ENCODE measurements at regions not wholly inside any gene's neighbourhood (a gene's known extent, or its start where the extent isn't known, plus 50 kb on each side); places are given as distances from the start of the nearest gene placed in this dataset.
A peak's percentile ranks its signal among the peaks of the same experiment; 100 is the strongest.

DNA sequence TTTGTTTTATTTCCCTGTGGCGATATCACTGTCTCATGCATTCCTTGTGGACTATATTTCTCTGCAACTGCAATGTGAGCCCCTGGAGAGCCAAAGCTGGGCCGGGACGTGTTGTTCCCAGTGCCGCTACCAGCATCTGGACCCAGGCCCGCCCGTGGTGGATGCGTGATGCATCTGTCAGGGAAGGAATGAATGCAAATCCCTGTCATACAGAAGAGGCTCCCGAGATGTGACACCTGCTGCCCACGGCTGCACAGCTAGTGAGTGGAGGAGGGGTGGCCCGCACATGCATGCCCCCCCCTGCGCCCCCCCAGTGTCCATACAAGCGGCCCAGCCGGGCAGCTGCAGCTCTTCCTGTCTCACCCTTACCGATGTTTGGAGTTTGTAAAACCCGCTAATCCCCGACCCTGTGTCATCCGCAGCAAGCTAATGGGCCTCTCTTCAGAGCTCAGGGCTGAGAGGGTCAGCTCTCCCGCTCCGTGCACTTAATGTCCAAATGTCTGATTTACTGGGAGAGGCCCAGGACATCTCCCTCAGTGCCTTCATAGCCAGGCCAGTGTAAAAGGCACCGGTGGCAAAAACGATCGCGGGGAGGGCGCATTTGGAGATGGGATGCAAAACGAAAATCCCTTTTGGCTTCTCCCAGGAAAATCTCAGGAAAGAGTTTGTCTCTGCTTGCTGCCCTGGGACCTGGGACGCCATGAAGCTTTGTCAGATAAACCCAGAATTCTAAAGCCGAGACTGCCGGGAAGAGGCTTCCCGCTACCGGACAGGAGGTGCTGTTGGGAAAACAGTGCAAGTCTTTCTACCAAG lies 91.8 kb downstream of the FOXL1 start:
- Histone ChIP-seq H2BK120ac (ENCODE audit: low read depth, low read length) (peak overlapping the region; percentile 46), H2BK5ac (ENCODE audit: low read depth, low read length, poor library complexity, severe bottlenecking) (no peak overlapping the region)
- DNase-seq, result peak; percentile 81

DNA sequence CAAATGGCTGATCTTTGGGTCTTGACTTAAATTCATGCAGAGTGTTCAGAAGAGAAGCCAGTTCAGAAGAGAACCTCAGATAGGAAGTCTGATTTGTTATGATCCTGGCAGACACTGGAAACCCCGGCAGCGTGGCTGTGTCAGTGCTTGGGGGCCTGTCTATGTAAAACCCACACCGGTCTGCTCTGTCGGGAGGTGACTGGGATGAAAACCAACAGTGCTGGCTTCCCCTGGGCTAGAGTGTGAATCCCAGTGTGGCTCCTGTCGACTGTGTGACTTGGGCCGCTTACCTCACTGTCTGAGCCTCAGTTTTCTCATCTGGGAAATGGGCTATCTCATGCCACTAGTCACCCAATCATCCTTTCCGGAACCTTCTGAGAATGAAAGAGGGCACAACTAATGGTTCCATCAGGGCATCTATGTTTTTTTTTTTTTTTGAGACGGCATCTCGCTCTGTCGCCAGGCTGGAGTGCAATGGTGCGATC lies 92.4 kb downstream of the FOXL1 start:
- H4K91ac ChIP-seq (ENCODE audit: low read length), result peak overlapping the region; percentile 84
- no peak for DNase-seq

More for the DNA sequence above, 91.8 kb downstream of the FOXL1 start:
- Histone ChIP-seq H3K36me3 (ENCODE audit: control insufficient read depth in 1 of 2, insufficient read depth in 2 of 2, low read depth in 1 of 2, low read length in 2 of 2) (no peaks in the 10 kb centered on the region), H4K8ac (ENCODE audit: low read length) (peak overlapping the region; percentile 12), H2AFZ (ENCODE audit: low read depth, low read length) (no peak overlapping the region), H3K9ac (ENCODE audit: low read length) (no peak overlapping the region), H3K23ac (ENCODE audit: low read length in 2 of 2) (peak overlapping the region in 1 of 2 experiments; percentile 54), H3K4ac (ENCODE audit: low read depth in 1 of 2, low read length in 2 of 2) (peak overlapping the region in 1 of 2 experiments; percentile 62), H3K18ac (ENCODE audit: low read depth in 1 of 2, low read length in 2 of 2) (peak overlapping the region; percentile 48 to 79), H3K4me3 (ENCODE audit: insufficient read depth in 1 of 2, low read depth in 1 of 2, low read length in 2 of 2) (no peak overlapping the region), H3K9me3 (ENCODE audit: control insufficient read depth, low read length) (peaks cover 2% of the 10 kb centered on the region), H3K4me2 (ENCODE audit: low read length, poor library complexity, severe bottlenecking) (peak overlapping the region; percentile 42), H3K4me1 (ENCODE audit: control insufficient read depth, insufficient read depth, low read depth, low read length) (peaks cover 12% of the 10 kb centered on the region), H4K91ac (ENCODE audit: low read length) (peak overlapping the region; percentile 25), H2AK5ac (ENCODE audit: low read length, severe bottlenecking) (no peak overlapping the region), H3K27me3 (ENCODE audit: control insufficient read depth in 1 of 2, insufficient read depth in 1 of 2, low read length in 2 of 2) (no peaks in the 10 kb centered on the region), H3K14ac (ENCODE audit: low read length in 2 of 2) (peak overlapping the region in 1 of 2 experiments; percentile 67), H3K79me1 (replicated peaks; ENCODE audit: low read length, poor library complexity, severe bottlenecking) (no peaks in the 10 kb centered on the region), H2BK12ac (ENCODE audit: low read length in 2 of 2) (peak overlapping the region in 1 of 2 experiments; percentile 71), H2BK15ac (ENCODE audit: low read depth, poor library complexity, severe bottlenecking) (no peak overlapping the region), H3K27ac (ENCODE audit: low read length, poor library complexity, severe bottlenecking) (no peak overlapping the region)
- WGBS, result 46% methylated on average over 30 of the region's 30 CpGs

DNA sequence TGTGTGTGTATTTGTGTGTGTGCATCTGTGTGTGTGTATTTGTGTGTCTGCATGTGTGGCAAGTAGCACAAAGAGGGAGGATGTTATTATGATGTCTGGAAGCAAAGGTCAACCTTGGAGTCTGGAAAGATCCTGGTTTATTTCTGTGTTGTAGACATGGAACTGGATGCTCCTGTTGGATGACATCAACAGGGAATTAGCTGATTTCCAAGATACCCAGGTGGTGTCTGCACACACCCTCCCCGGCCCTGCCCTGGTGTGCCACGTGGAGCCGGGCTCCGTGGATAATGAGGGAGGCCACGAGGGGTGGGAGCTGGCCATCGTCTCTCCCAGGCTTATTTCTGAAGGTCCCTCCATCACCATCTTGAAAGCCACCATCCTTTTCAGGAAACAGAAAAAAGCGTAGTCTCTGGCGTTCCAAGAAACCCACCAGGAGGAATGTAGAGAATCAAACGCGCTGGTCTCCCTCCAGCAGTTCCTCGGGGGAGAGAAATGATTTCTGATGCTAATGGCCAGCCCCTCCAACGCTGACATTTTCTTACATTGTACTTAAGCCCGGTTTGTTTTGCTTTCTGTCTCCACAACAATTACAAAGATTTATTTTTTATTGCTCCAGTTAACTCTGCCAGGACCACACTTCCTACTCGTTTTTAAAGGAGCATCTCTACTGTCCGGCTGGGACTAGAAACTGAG lies 93.3 kb downstream of the FOXL1 start:
- H3K14ac ChIP-seq (ENCODE audit: low read length in 2 of 2), result peak overlapping the region in 1 of 2 experiments; percentile 91
- H3K23ac ChIP-seq (ENCODE audit: low read length in 2 of 2), result no peak overlapping the region
- peak overlapping the region; percentile 49 to 64 for H3K4ac ChIP-seq (ENCODE audit: low read depth in 1 of 2, low read length in 2 of 2)
- peak overlapping the region; percentile 49 for H3K9ac ChIP-seq (ENCODE audit: low read length)
- H2BK15ac ChIP-seq (ENCODE audit: low read depth, poor library complexity, severe bottlenecking), result peak overlapping the region; percentile 52
- no peak overlapping the region for H3K4me3 ChIP-seq (ENCODE audit: insufficient read depth in 1 of 2, low read depth in 1 of 2, low read length in 2 of 2)
- no peaks in the 10 kb centered on the region for H3K36me3 ChIP-seq (ENCODE audit: control insufficient read depth in 1 of 2, insufficient read depth in 2 of 2, low read depth in 1 of 2, low read length in 2 of 2)
- H4K91ac ChIP-seq (ENCODE audit: low read length), result no peak overlapping the region
- H2BK5ac ChIP-seq (ENCODE audit: low read depth, low read length, poor library complexity, severe bottlenecking), result no peak overlapping the region
- no peak overlapping the region for H4K8ac ChIP-seq (ENCODE audit: low read length)
- 42% methylated on average over 15 of the region's 15 CpGs for WGBS
- peak; percentile 65 for DNase-seq
- H2BK120ac ChIP-seq (ENCODE audit: low read depth, low read length), result no peak overlapping the region
- H2AK5ac ChIP-seq (ENCODE audit: low read length, severe bottlenecking), result no peak overlapping the region
- H3K4me2 ChIP-seq (ENCODE audit: low read length, poor library complexity, severe bottlenecking), result no peak overlapping the region
- H3K79me1 ChIP-seq (replicated peaks; ENCODE audit: low read length, poor library complexity, severe bottlenecking), result no peaks in the 10 kb centered on the region
- no peaks in the 10 kb centered on the region for H3K27me3 ChIP-seq (ENCODE audit: control insufficient read depth in 1 of 2, insufficient read depth in 1 of 2, low read length in 2 of 2)
- H2AFZ ChIP-seq (ENCODE audit: low read depth, low read length), result no peak overlapping the region
- no peak overlapping the region for H3K27ac ChIP-seq (ENCODE audit: low read length, poor library complexity, severe bottlenecking)
- H3K4me1 ChIP-seq (ENCODE audit: control insufficient read depth, insufficient read depth, low read depth, low read length), result peaks cover 17% of the 10 kb centered on the region
- peaks cover 2% of the 10 kb centered on the region for H3K9me3 ChIP-seq (ENCODE audit: control insufficient read depth, low read length)
- peak overlapping the region; percentile 28 to 93 for H3K18ac ChIP-seq (ENCODE audit: low read depth in 1 of 2, low read length in 2 of 2)
- H2BK12ac ChIP-seq (ENCODE audit: low read length in 2 of 2), result peak overlapping the region; percentile 14 to 76

More for the DNA sequence above, 92.4 kb downstream of the FOXL1 start:
- no peak overlapping the region for H2BK5ac ChIP-seq (ENCODE audit: low read depth, low read length, poor library complexity, severe bottlenecking)
- H3K79me1 ChIP-seq (replicated peaks; ENCODE audit: low read length, poor library complexity, severe bottlenecking), result no peaks in the 10 kb centered on the region
- H3K4ac ChIP-seq (ENCODE audit: low read depth in 1 of 2, low read length in 2 of 2), result peak overlapping the region in 1 of 2 experiments; percentile 62
- H3K36me3 ChIP-seq (ENCODE audit: control insufficient read depth in 1 of 2, insufficient read depth in 2 of 2, low read depth in 1 of 2, low read length in 2 of 2), result no peaks in the 10 kb centered on the region
- H3K27me3 ChIP-seq (ENCODE audit: control insufficient read depth in 1 of 2, insufficient read depth in 1 of 2, low read length in 2 of 2), result no peaks in the 10 kb centered on the region
- no peak overlapping the region for H3K4me2 ChIP-seq (ENCODE audit: low read length, poor library complexity, severe bottlenecking)
- no peak overlapping the region for H3K27ac ChIP-seq (ENCODE audit: low read length, poor library complexity, severe bottlenecking)
- H2AK5ac ChIP-seq (ENCODE audit: low read length, severe bottlenecking), result no peak overlapping the region
- H3K18ac ChIP-seq (ENCODE audit: low read depth in 1 of 2, low read length in 2 of 2), result peak overlapping the region in 1 of 2 experiments; percentile 79
- WGBS, result 91% methylated on average over 11 of the region's 11 CpGs
- H2AFZ ChIP-seq (ENCODE audit: low read depth, low read length), result no peak overlapping the region
- H3K14ac ChIP-seq (ENCODE audit: low read length in 2 of 2), result no peak overlapping the region
- H3K23ac ChIP-seq (ENCODE audit: low read length in 2 of 2), result no peak overlapping the region
- H2BK12ac ChIP-seq (ENCODE audit: low read length in 2 of 2), result peak overlapping the region; percentile 23 to 71
- H3K9ac ChIP-seq (ENCODE audit: low read length), result no peak overlapping the region
- H4K8ac ChIP-seq (ENCODE audit: low read length), result no peak overlapping the region
- peak overlapping the region; percentile 52 for H2BK15ac ChIP-seq (ENCODE audit: low read depth, poor library complexity, severe bottlenecking)
- H3K4me3 ChIP-seq (ENCODE audit: insufficient read depth in 1 of 2, low read depth in 1 of 2, low read length in 2 of 2), result no peak overlapping the region
- peaks cover 2% of the 10 kb centered on the region for H3K9me3 ChIP-seq (ENCODE audit: control insufficient read depth, low read length)
- peaks cover 12% of the 10 kb centered on the region for H3K4me1 ChIP-seq (ENCODE audit: control insufficient read depth, insufficient read depth, low read depth, low read length)
- H2BK120ac ChIP-seq (ENCODE audit: low read depth, low read length), result no peak overlapping the region

Measured in mesenchymal stem cell (in vitro differentiated cells and primary cell).